ENCODE measurements at regions not wholly inside any gene's neighbourhood (a gene's known extent, or its start where the extent isn't known, plus 50 kb on each side); places are given as distances from the start of the nearest gene placed in this dataset.

DNA sequence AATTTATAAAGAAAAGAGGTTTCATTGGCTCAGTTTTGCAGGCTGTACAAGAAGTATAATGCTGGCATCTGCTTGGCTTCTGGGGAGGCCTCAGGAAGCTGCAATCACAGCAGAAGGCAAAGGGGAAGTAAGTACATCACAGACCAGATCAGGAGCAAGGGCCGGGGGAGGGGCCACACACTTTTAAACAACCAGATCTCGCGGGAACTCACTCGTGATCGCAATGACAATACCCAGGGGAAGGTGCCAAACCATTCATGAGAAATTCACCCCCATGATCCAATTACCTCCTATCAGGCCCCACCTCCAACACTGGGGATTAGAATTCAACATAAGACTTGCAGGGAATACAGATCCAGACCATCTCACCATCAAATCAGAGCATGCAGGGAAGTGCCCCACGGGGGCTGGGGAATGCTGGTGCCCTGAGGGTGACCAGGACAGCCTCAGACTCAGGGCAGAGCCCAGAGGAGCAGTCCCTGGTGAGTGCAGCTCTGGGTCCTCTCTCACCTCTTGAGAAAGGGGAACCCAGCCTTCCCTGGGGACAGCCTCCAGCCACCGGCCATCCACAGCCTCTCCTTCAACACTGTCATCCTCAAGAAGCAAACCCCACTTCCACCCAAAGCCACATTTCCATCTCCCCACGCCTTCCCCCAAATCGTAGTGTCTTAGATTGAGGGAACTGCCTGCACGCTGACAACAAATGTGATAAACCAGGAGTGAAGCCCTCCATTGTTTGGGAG is 80.7 kb downstream of the ANKRD60 start:
- TF ChIP-seq, protein P1, sequence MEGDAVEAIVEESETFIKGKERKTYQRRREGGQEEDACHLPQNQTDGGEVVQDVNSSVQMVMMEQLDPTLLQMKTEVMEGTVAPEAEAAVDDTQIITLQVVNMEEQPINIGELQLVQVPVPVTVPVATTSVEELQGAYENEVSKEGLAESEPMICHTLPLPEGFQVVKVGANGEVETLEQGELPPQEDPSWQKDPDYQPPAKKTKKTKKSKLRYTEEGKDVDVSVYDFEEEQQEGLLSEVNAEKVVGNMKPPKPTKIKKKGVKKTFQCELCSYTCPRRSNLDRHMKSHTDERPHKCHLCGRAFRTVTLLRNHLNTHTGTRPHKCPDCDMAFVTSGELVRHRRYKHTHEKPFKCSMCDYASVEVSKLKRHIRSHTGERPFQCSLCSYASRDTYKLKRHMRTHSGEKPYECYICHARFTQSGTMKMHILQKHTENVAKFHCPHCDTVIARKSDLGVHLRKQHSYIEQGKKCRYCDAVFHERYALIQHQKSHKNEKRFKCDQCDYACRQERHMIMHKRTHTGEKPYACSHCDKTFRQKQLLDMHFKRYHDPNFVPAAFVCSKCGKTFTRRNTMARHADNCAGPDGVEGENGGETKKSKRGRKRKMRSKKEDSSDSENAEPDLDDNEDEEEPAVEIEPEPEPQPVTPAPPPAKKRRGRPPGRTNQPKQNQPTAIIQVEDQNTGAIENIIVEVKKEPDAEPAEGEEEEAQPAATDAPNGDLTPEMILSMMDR (IDR thresholded peaks at IDR 0.05), result no peak
- no peak for TF ChIP-seq POLR2A (IDR thresholded peaks at IDR 0.05)
